ENCODE measurements at regions not wholly inside any gene's neighbourhood (a gene's known extent, or its start where the extent isn't known, plus 50 kb on each side); places are given as distances from the start of the nearest gene placed in this dataset.

DNA sequence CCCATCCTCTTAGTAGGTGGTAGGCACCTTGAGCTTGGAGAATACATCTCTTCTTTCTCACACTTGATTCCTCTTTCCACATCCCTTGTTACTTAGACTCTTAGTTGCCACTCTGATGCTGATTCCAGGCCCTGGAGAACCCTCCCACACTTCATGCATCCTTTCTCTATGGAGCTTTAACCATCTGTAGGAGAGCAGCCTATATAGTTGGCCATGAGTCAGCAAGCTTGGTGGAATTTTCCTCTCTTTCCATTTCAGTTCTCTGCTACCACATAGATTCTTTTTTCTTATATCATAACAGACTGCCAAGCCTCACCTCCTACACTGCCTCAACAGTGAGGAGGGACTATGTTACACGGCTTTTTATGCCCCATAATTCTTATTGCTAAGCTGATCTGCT lies 851.6 kb upstream of the CDH2 start (continued):
- TF ChIP-seq, protein P1, sequence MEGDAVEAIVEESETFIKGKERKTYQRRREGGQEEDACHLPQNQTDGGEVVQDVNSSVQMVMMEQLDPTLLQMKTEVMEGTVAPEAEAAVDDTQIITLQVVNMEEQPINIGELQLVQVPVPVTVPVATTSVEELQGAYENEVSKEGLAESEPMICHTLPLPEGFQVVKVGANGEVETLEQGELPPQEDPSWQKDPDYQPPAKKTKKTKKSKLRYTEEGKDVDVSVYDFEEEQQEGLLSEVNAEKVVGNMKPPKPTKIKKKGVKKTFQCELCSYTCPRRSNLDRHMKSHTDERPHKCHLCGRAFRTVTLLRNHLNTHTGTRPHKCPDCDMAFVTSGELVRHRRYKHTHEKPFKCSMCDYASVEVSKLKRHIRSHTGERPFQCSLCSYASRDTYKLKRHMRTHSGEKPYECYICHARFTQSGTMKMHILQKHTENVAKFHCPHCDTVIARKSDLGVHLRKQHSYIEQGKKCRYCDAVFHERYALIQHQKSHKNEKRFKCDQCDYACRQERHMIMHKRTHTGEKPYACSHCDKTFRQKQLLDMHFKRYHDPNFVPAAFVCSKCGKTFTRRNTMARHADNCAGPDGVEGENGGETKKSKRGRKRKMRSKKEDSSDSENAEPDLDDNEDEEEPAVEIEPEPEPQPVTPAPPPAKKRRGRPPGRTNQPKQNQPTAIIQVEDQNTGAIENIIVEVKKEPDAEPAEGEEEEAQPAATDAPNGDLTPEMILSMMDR (IDR thresholded peaks at IDR 0.05 in 2 of 3, conservative IDR thresholded peaks at IDR 0.05 in 1 of 3; ENCODE audit: control insufficient read depth in 2 of 3, extremely low read depth in 1 of 3, insufficient read depth in 1 of 3, low read depth in 3 of 3, low read length in 3 of 3), result no peak
- TF ChIP-seq, protein P2, sequence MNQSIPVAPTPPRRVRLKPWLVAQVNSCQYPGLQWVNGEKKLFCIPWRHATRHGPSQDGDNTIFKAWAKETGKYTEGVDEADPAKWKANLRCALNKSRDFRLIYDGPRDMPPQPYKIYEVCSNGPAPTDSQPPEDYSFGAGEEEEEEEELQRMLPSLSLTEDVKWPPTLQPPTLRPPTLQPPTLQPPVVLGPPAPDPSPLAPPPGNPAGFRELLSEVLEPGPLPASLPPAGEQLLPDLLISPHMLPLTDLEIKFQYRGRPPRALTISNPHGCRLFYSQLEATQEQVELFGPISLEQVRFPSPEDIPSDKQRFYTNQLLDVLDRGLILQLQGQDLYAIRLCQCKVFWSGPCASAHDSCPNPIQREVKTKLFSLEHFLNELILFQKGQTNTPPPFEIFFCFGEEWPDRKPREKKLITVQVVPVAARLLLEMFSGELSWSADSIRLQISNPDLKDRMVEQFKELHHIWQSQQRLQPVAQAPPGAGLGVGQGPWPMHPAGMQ (IDR thresholded peaks at IDR 0.05; ENCODE audit: borderline replicate concordance), result no peak

DNA sequence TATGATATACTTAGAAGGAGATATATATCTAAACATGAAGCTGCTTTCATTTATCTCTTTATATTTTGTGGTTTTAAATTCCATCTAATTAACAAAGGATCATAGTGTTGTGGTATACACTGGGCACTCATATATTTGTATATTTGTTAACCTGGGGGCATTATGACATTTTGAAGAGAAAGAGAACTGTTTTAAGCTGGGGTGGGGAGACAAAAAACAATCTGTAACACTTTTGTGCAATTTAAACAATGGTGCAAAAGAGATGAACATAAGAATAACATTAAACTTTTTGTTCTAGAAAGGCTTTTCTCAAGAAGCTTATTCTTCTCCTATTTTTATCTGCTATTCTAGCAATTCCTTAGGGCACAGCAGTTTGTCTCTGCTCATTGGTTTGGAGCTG lies 842.0 kb upstream of the CDH2 start:
- no peaks in the 10 kb centered on the region for H3K79me2 ChIP-seq (ENCODE audit: control insufficient read depth, insufficient read depth, low read length)
- no peak overlapping the region for H2AFZ ChIP-seq (ENCODE audit: control insufficient read depth, low read depth, low read length)
- H3K9me3 ChIP-seq (replicated peaks; ENCODE audit: control insufficient read depth, insufficient read depth, low read length), result no peaks in the 10 kb centered on the region
- DNase-seq (ENCODE audit: low read depth, low spot score), result no peak
- FAIRE-seq, result no peak
- CTCF ChIA-PET, result no interaction called here
- in situ Hi-C loops (cut with MboI), result no loop called here
- intact Hi-C loops (cut with micrococcal nuclease; ENCODE audit: unreplicated experiment), result no loop called here
- no peaks in the 10 kb centered on the region for H3K4me1 ChIP-seq (ENCODE audit: control insufficient read depth, insufficient read depth, low read length)
- H3K36me3 ChIP-seq (ENCODE audit: control insufficient read depth in 2 of 2, insufficient read depth in 2 of 2, low read length in 1 of 2), result no peaks in the 10 kb centered on the region
- no peak overlapping the region for H3K4me2 ChIP-seq (ENCODE audit: control insufficient read depth, insufficient read depth)
- H3K9ac ChIP-seq (ENCODE audit: control insufficient read depth, insufficient read depth, low read length), result no peak overlapping the region
- POLR2A ChIA-PET, result no interaction called here
- no peaks in the 10 kb centered on the region for H4K20me1 ChIP-seq (ENCODE audit: control insufficient read depth, insufficient read depth)
- H3K27me3 ChIP-seq (replicated peaks in 1 of 2; ENCODE audit: control insufficient read depth in 2 of 2, insufficient read depth in 2 of 2, low read length in 1 of 2), result no peaks in the 10 kb centered on the region
- H3K4me3 ChIP-seq, result no peak overlapping the region
- ATAC-seq, result no peak
- SMC1A ChIA-PET (ENCODE audit: uncharacterized antibody, unreplicated experiment), result interaction anchor here (0.6 kb wide), 2 partner anchors 15 to 134 kb away, joined by 3 read pairs; no protein-coding TSS in a partner anchor
- RAD21 ChIA-PET (ENCODE audit: unreplicated experiment), result no interaction called here
- no peak overlapping the region for H3K27ac ChIP-seq (ENCODE audit: control insufficient read depth, insufficient read depth)
- no TSS peak for BruUV-seq (replicated peaks)
- TF ChIP-seq, protein P3, sequence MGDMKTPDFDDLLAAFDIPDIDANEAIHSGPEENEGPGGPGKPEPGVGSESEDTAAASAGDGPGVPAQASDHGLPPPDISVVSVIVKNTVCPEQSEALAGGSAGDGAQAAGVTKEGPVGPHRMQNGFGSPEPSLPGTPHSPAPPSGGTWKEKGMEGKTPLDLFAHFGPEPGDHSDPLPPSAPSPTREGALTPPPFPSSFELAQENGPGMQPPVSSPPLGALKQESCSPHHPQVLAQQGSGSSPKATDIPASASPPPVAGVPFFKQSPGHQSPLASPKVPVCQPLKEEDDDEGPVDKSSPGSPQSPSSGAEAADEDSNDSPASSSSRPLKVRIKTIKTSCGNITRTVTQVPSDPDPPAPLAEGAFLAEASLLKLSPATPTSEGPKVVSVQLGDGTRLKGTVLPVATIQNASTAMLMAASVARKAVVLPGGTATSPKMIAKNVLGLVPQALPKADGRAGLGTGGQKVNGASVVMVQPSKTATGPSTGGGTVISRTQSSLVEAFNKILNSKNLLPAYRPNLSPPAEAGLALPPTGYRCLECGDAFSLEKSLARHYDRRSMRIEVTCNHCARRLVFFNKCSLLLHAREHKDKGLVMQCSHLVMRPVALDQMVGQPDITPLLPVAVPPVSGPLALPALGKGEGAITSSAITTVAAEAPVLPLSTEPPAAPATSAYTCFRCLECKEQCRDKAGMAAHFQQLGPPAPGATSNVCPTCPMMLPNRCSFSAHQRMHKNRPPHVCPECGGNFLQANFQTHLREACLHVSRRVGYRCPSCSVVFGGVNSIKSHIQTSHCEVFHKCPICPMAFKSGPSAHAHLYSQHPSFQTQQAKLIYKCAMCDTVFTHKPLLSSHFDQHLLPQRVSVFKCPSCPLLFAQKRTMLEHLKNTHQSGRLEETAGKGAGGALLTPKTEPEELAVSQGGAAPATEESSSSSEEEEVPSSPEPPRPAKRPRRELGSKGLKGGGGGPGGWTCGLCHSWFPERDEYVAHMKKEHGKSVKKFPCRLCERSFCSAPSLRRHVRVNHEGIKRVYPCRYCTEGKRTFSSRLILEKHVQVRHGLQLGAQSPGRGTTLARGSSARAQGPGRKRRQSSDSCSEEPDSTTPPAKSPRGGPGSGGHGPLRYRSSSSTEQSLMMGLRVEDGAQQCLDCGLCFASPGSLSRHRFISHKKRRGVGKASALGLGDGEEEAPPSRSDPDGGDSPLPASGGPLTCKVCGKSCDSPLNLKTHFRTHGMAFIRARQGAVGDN (IDR thresholded peaks at IDR 0.05), result no peak
- no peak for TF ChIP-seq RAD21 (IDR thresholded peaks at IDR 0.05; ENCODE audit: insufficient read depth, low read depth, low read length)
- TF ChIP-seq, protein P1 (IDR thresholded peaks at IDR 0.05 in 2 of 3, conservative IDR thresholded peaks at IDR 0.05 in 1 of 3; ENCODE audit: control insufficient read depth in 2 of 3, extremely low read depth in 1 of 3, insufficient read depth in 1 of 3, low read depth in 3 of 3, low read length in 3 of 3), result no peak
- no peak for TF ChIP-seq HDAC2 (IDR thresholded peaks at IDR 0.05)
- TF ChIP-seq STAT3 (IDR thresholded peaks at IDR 0.05; ENCODE audit: low read depth, low read length), result no peak
- no peak for TF ChIP-seq CBX5 (IDR thresholded peaks at IDR 0.05; ENCODE audit: low read depth)
- no peak for TF ChIP-seq SMC3 (IDR thresholded peaks at IDR 0.05; ENCODE audit: borderline replicate concordance, low read length)
- TF ChIP-seq, protein P4, sequence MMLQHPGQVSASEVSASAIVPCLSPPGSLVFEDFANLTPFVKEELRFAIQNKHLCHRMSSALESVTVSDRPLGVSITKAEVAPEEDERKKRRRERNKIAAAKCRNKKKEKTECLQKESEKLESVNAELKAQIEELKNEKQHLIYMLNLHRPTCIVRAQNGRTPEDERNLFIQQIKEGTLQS (IDR thresholded peaks at IDR 0.05; ENCODE audit: borderline replicate concordance, extremely low read depth, low read depth, low read length), result no peak
